HCT116 (cell line): ENCODE measurements at regions not wholly inside any gene's neighbourhood (a gene's known extent, or its start where the extent isn't known, plus 50 kb on each side); places are given as distances from the start of the nearest gene placed in this dataset.

ENCODE experiments used
- ATAC-seq: fragments of 200-7000 bp; cut with Tn5 transposase; 2 replicates; pipeline ENCODE4 v1.9.1; 2020; ENCODE audit warnings: mild to moderate bottlenecking, moderate library complexity
- BruUV-seq: library from RNA; stranded (reverse); fragments of 400-500 nt; replicated peaks from 2 replicates; lab custom pipeline; 2021; lab: Mats Ljungman, UMichigan
- CTCF ChIA-PET: fragments of 300-600 bp; sonication (Branson Sonifier 250); formaldehyde crosslinking; loops from one replicate; lab custom pipeline; 2021; ENCODE audit warnings: antibody characterized with exemption; lab: Charles Lee
- POLR2A ChIA-PET: fragments of 300-600, 350-600 bp; sonication (Branson Sonifier 250); formaldehyde crosslinking; loops from one replicate; lab custom pipeline; 2021; ENCODE audit warnings: antibody characterized with exemption; lab: Charles Lee
- RAD21 ChIA-PET, 2 experiments: fragments of 300-600 bp; sonication (Branson Sonifier 250); formaldehyde crosslinking; loops; one replicate each; lab custom pipeline; 2023; ENCODE audit warnings: low total read pairs in 2 of 2; ENCODE audit not compliant: uncharacterized antibody in 2 of 2, unreplicated experiment in 2 of 2, low non-redundant PET in 1 of 2; lab: Charles Lee
- DNase-seq: peaks from one replicate; pipeline ENCODE4 v3.0.0-alpha.2; 2010; ENCODE audit warnings: low read depth, low spot score
- H2AFZ ChIP-seq: fragments of 200-600 bp; shearing (Covaris generic), sonication (generic); 2 replicates; pipeline ENCODE4 v1.6.1; 2017; ENCODE audit warnings: low read depth, mixed run types, mixed read lengths, antibody characterized with exemption, low read length; ENCODE audit not compliant: poor library complexity, severe bottlenecking
- H3K27ac ChIP-seq: 2 replicates; pipeline ENCODE4 v1.5.1; 2012; ENCODE audit warnings: low read depth, low read length
- H3K27me3 ChIP-seq: fragments of 200-600 bp; sonication (generic); 2 replicates; pipeline ENCODE4 v1.6.1; 2016; ENCODE audit warnings: mixed run types, low read length, mixed read lengths; ENCODE audit not compliant: insufficient read depth
- H3K36me3 ChIP-seq, 2 experiments: fragments of 200-500 bp in 1 of 2; fragments of 200-600 bp in 1 of 2; sonication (Bioruptor generic) in 1 of 2; sonication (generic) in 1 of 2; 2 replicates each; pipeline versions ENCODE4 v1.5.1 to v1.6.1; 2014 to 2016; ENCODE audit warnings: low read length in 2 of 2, inconsistent platforms in 1 of 2, mixed read lengths in 1 of 2, mixed run types in 1 of 2; ENCODE audit not compliant: insufficient read depth in 2 of 2, control insufficient read depth in 1 of 2
- H3K4me1 ChIP-seq, 2 experiments: fragments of 200-600 bp in 1 of 2; sonication (generic) in 1 of 2; 2 replicates each; pipeline versions ENCODE4 v1.5.1 to v1.6.1; 2012 to 2017; ENCODE audit warnings: low read length in 2 of 2, inconsistent platforms in 1 of 2, mild to moderate bottlenecking in 1 of 2, mixed read lengths in 1 of 2, mixed run types in 1 of 2, moderate library complexity in 1 of 2; ENCODE audit not compliant: insufficient read depth in 2 of 2, control insufficient read depth in 1 of 2
- H3K4me2 ChIP-seq: fragments of 200-600 bp; sonication (generic); 2 replicates; pipeline ENCODE4 v1.6.1; 2017; ENCODE audit warnings: mixed run types, low read length, mixed read lengths
- H3K4me3 ChIP-seq, 2 experiments: fragments of 200-600 bp in 1 of 2; sonication (generic) in 1 of 2; replicated peaks in 1 of 2; 2 replicates each; pipeline ENCODE4 v1.5.1; 2011 to 2016; ENCODE audit warnings: low read length in 2 of 2, control low read depth in 1 of 2, low read depth in 1 of 2, mild to moderate bottlenecking in 1 of 2, mixed read lengths in 1 of 2, mixed run types in 1 of 2
- H3K79me2 ChIP-seq: fragments of 200-600 bp; sonication (generic); 2 replicates; pipeline ENCODE4 v1.6.1; 2017; ENCODE audit warnings: mild to moderate bottlenecking, mixed run types, low read length, moderate library complexity, mixed read lengths; ENCODE audit not compliant: insufficient read depth
- H3K9ac ChIP-seq: fragments of 200-600 bp; sonication (generic); 2 replicates; pipeline ENCODE4 v1.6.1; 2016; ENCODE audit warnings: low read length, mixed read lengths
- H3K9me2 ChIP-seq: fragments of 200-600 bp; sonication (generic), shearing (Covaris generic); 2 replicates; pipeline ENCODE4 v1.6.1; 2017; ENCODE audit warnings: mixed run types, mild to moderate bottlenecking, moderate library complexity; ENCODE audit not compliant: insufficient read depth
- H3K9me3 ChIP-seq, 2 experiments: fragments of 200-500 bp in 1 of 2; fragments of 200-600 bp in 1 of 2; sonication (Bioruptor generic) in 1 of 2; sonication (generic) in 1 of 2; 2 replicates each; pipeline ENCODE4 v1.6.1; 2014 to 2017; ENCODE audit warnings: low read length in 2 of 2, mixed read lengths in 2 of 2, inconsistent platforms in 1 of 2, low read depth in 1 of 2, mild to moderate bottlenecking in 1 of 2, mixed run types in 1 of 2, moderate library complexity in 1 of 2; ENCODE audit not compliant: control insufficient read depth in 1 of 2, insufficient read depth in 1 of 2
- H4K20me1 ChIP-seq: fragments of 200-600 bp; sonication (generic), shearing (Covaris generic); 2 replicates; pipeline ENCODE4 v1.6.1; 2017; ENCODE audit warnings: mixed run types, mild to moderate bottlenecking, moderate library complexity; ENCODE audit not compliant: insufficient read depth
- ATF3 ChIP-seq: IDR thresholded peaks from 2 replicates; pipeline ENCODE4 v1.6.1; 2012
- CBX3 ChIP-seq: IDR thresholded peaks from 2 replicates; pipeline ENCODE4 v1.6.1; 2012; ENCODE audit warnings: low read depth
- CTCF ChIP-seq, 3 experiments: fragments of 200-600 bp in 1 of 3; sonication (generic) in 1 of 3; IDR thresholded peaks in 2 of 3; conservative IDR thresholded peaks in 1 of 3; 2 replicates each; pipeline ENCODE4 v1.5.1; 2012 to 2017; ENCODE audit warnings: low read depth in 2 of 3, low read length in 2 of 3, antibody characterized with exemption in 1 of 3, borderline replicate concordance in 1 of 3, control low read depth in 1 of 3, mild to moderate bottlenecking in 1 of 3, mixed read lengths in 1 of 3, mixed run types in 1 of 3, moderate library complexity in 1 of 3; ENCODE audit not compliant: insufficient read depth in 1 of 3
- EGR1 ChIP-seq: IDR thresholded peaks from 2 replicates; pipeline ENCODE4 v1.6.1; 2012; ENCODE audit warnings: low read depth
- ELF1 ChIP-seq: IDR thresholded peaks from 2 replicates; pipeline ENCODE4 v1.6.1; 2012; ENCODE audit warnings: low read depth, borderline replicate concordance
- EZH2 ChIP-seq: fragments of 200-600 bp; sonication (generic); IDR thresholded peaks from 2 replicates; pipeline ENCODE4 v1.6.1; 2017; ENCODE audit warnings: antibody characterized with exemption, mixed run types
- JUND ChIP-seq: IDR thresholded peaks from 2 replicates; pipeline ENCODE4 v1.6.1; 2012
- MAX ChIP-seq: IDR thresholded peaks from 2 replicates; pipeline ENCODE4 v1.6.1; 2012
- POLR2A ChIP-seq: IDR thresholded peaks from 2 replicates; pipeline ENCODE4 v1.7.0; 2011; ENCODE audit warnings: borderline replicate concordance; ENCODE audit not compliant: insufficient read depth, insufficient read length; ENCODE audit errors: extremely low read depth
- POLR2AphosphoS5 ChIP-seq: IDR thresholded peaks from 2 replicates; pipeline ENCODE4 v1.6.1; 2011; ENCODE audit warnings: mild to moderate bottlenecking, low read depth, low read length, moderate library complexity
- RAD21 ChIP-seq: IDR thresholded peaks from 2 replicates; pipeline ENCODE4 v1.6.1; 2012; ENCODE audit warnings: low read depth, mild to moderate bottlenecking
- SIN3A ChIP-seq: IDR thresholded peaks from 2 replicates; pipeline ENCODE4 v1.6.1; 2012; ENCODE audit warnings: low read depth
- SP1 ChIP-seq: IDR thresholded peaks from 2 replicates; pipeline ENCODE4 v1.6.1; 2012; ENCODE audit warnings: low read depth
- TCF7L2 ChIP-seq: IDR thresholded peaks from 2 replicates; pipeline ENCODE4 v1.7.0; 2011; ENCODE audit warnings: borderline replicate concordance, inconsistent platforms; ENCODE audit not compliant: insufficient read depth, insufficient read length; ENCODE audit errors: extremely low read depth
- YY1 ChIP-seq: IDR thresholded peaks from 2 replicates; pipeline ENCODE4 v1.6.1; 2011; ENCODE audit warnings: low read length, low read depth, moderate library complexity, mild to moderate bottlenecking; ENCODE audit not compliant: insufficient replicate concordance; ENCODE audit errors: extremely low read depth
- ZBTB33 ChIP-seq: IDR thresholded peaks from 2 replicates; pipeline ENCODE4 v1.6.1; 2011; ENCODE audit warnings: mild to moderate bottlenecking, low read length, moderate library complexity; ENCODE audit not compliant: insufficient replicate concordance; ENCODE audit errors: extremely low read depth
- ZNF274 ChIP-seq: fragments of 200-500 bp; sonication (Bioruptor generic); IDR thresholded peaks from 2 replicates; pipeline ENCODE4 v1.6.1; 2014; ENCODE audit warnings: mild to moderate bottlenecking, low read depth, low read length, inconsistent platforms
- intact Hi-C: fragments of 100-400 bp; cut with micrococcal nuclease; formaldehyde crosslinking; loops from 2 replicates; pipeline ENCODE4 v1.10.0; 2022

- RAD21 ChIA-PET = no interaction called here
- no peaks in the 10 kb centered on the region for H3K9me3 ChIP-seq
- BruUV-seq = no TSS peak
- no peak overlapping the region for H3K27ac ChIP-seq
- ATAC-seq (no peak), DNase-seq (no peak)
- CTCF ChIA-PET = no interaction called here
- no peak overlapping the region for H2AFZ ChIP-seq
- TF ChIP-seq CTCF (IDR thresholded peaks at IDR 0.05 in 2 of 3, conservative IDR thresholded peaks at IDR 0.05 in 1 of 3; ENCODE audit: borderline replicate concordance in 1 of 3, insufficient read depth in 1 of 3, low read depth in 2 of 3, low read length in 2 of 3) = no peak
- no peak for TF ChIP-seq MAX
- TF ChIP-seq CBX3 = no peak
- no peak for TF ChIP-seq EZH2
- no peak for TF ChIP-seq RAD21
- TF ChIP-seq EGR1 = no peak
- no peak for TF ChIP-seq SIN3A
- no peak for TF ChIP-seq SP1
- no peak for TF ChIP-seq POLR2A
- no peak for TF ChIP-seq ZNF274
- no peak for TF ChIP-seq ZBTB33
- no peak for TF ChIP-seq ELF1
- no peak for TF ChIP-seq YY1
- no peak for TF ChIP-seq JUND
- TF ChIP-seq TCF7L2 = no peak
- no peak for TF ChIP-seq ATF3
- TF ChIP-seq POLR2AphosphoS5 = no peak
- H3K79me2 ChIP-seq = no peaks in the 10 kb centered on the region
- no peaks in the 10 kb centered on the region for H3K36me3 ChIP-seq
- H3K27me3 ChIP-seq = no peaks in the 10 kb centered on the region
- intact Hi-C loops = no loop called here
- H3K4me2 ChIP-seq = no peak overlapping the region
- H4K20me1 ChIP-seq = no peaks in the 10 kb centered on the region
- H3K9ac ChIP-seq = no peak overlapping the region
- no peaks in the 10 kb centered on the region for H3K9me2 ChIP-seq
- peaks cover 0 to 7% of the 10 kb centered on the region in 2 experiments; a peak in 1 of 4 replicates for H3K4me1 ChIP-seq
- POLR2A ChIA-PET = no interaction called here
- no peak overlapping the region for H3K4me3 ChIP-seq
Observed at GRCh38 chr3:177968891-177969290, 567.3 kb upstream of the KCNMB2 start.
